ENCODE measurements at regions not wholly inside any gene's neighbourhood (a gene's known extent, or its start where the extent isn't known, plus 50 kb on each side); places are given as distances from the start of the nearest gene placed in this dataset.

- H3K4me1 ChIP-seq: no peaks in the 10 kb centered on the region
- no peak for DNase-seq
- H3K4me3 ChIP-seq (ENCODE audit: low read depth, low read length): no peak overlapping the region
- no peaks in the 10 kb centered on the region for H3K27me3 ChIP-seq
- no peaks in the 10 kb centered on the region for H3K36me3 ChIP-seq
- H3K9me3 ChIP-seq: no peaks in the 10 kb centered on the region
- TF ChIP-seq CTCF (IDR thresholded peaks at IDR 0.05; ENCODE audit: low read depth, low read length): no peak
These were observed 627.7 kb downstream of the CCDC171 start for GRCh38 chr9:16180546-16180945.

- Histone ChIP-seq H3K27me3 (no peaks in the 10 kb centered on the region), H3K9me3 (no peaks in the 10 kb centered on the region), H3K4me1 (no peaks in the 10 kb centered on the region), H3K4me3 (ENCODE audit: low read depth, low read length) (no peak overlapping the region), H3K36me3 (no peaks in the 10 kb centered on the region)
- DNase-seq: no peak
- no peak for TF ChIP-seq CTCF (IDR thresholded peaks at IDR 0.05; ENCODE audit: low read depth, low read length)
These were observed 628.7 kb downstream of the CCDC171 start for GRCh38 chr9:16181539-16181938.

GRCh38 chr9:16182784-16183183, 629.9 kb downstream of the CCDC171 start:
- no peaks in the 10 kb centered on the region for H3K4me1 ChIP-seq
- TF ChIP-seq CTCF (IDR thresholded peaks at IDR 0.05; ENCODE audit: low read depth, low read length): no peak
- no peaks in the 10 kb centered on the region for H3K9me3 ChIP-seq
- no peaks in the 10 kb centered on the region for H3K36me3 ChIP-seq
- no peak for DNase-seq
- H3K27me3 ChIP-seq: no peaks in the 10 kb centered on the region
- H3K4me3 ChIP-seq (ENCODE audit: low read depth, low read length): no peak overlapping the region

- no peak for TF ChIP-seq CTCF (IDR thresholded peaks at IDR 0.05; ENCODE audit: low read depth, low read length)
- no peaks in the 10 kb centered on the region for H3K9me3 ChIP-seq
- H3K4me1 ChIP-seq: no peaks in the 10 kb centered on the region
- no peaks in the 10 kb centered on the region for H3K27me3 ChIP-seq
- no peak for DNase-seq
- no peak overlapping the region for H3K4me3 ChIP-seq (ENCODE audit: low read depth, low read length)
- H3K36me3 ChIP-seq: no peaks in the 10 kb centered on the region
These were observed 632.3 kb downstream of the CCDC171 start for GRCh38 chr9:16184964-16185646.

GRCh38 chr9:16191191-16191590, 638.3 kb downstream of the CCDC171 start:
- H3K36me3 ChIP-seq: no peaks in the 10 kb centered on the region
- no peak for TF ChIP-seq CTCF (IDR thresholded peaks at IDR 0.05; ENCODE audit: low read depth, low read length)
- H3K27me3 ChIP-seq: no peaks in the 10 kb centered on the region
- H3K4me1 ChIP-seq: peaks cover 13% of the 10 kb centered on the region
- H3K9me3 ChIP-seq: no peaks in the 10 kb centered on the region
- no peak overlapping the region for H3K4me3 ChIP-seq (ENCODE audit: low read depth, low read length)
- DNase-seq: no peak

- H3K4me3 ChIP-seq (ENCODE audit: low read depth, low read length): peak overlapping the region; percentile 38
- no peaks in the 10 kb centered on the region for H3K36me3 ChIP-seq
- H3K4me1 ChIP-seq: peaks cover 13% of the 10 kb centered on the region
- no peaks in the 10 kb centered on the region for H3K27me3 ChIP-seq
- DNase-seq: peak; percentile 89
- peak; percentile 91 for TF ChIP-seq CTCF (IDR thresholded peaks at IDR 0.05; ENCODE audit: low read depth, low read length)
- H3K9me3 ChIP-seq: no peaks in the 10 kb centered on the region
These were observed 639.0 kb downstream of the CCDC171 start for GRCh38 chr9:16191691-16192402.

Data from BE2C (cell line).